GM19467 (cell line): ENCODE measurements at regions not wholly inside any gene's neighbourhood (a gene's known extent, or its start where the extent isn't known, plus 50 kb on each side); places are given as distances from the start of the nearest gene placed in this dataset.
"Not testable (repeated sequence)": the region's sequence is repeated elsewhere in the genome, so short reads cannot be mapped to it uniquely, and the experiment has no call there.

Source experiments
- ATAC-seq: cut with Tn5 transposase; IDR thresholded peaks from one replicate; pipeline ENCODE4 v1.9.1; 2021; ENCODE audit warnings: mild to moderate bottlenecking, moderate library complexity; ENCODE audit not compliant: unreplicated experiment

GRCh38 chr2:53131416-53131815, 636.2 kb upstream of the CHAC2 start:
- no peak for ATAC-seq

- ATAC-seq = no peak
Observed at GRCh38 chr2:53130441-53130943, 637.1 kb upstream of the CHAC2 start.

GRCh38 chr2:53129851-53130250, 637.8 kb upstream of the CHAC2 start:
- ATAC-seq = no peak

GRCh38 chr2:53127061-53127650, 640.4 kb upstream of the CHAC2 start:
- ATAC-seq = no peak

- ATAC-seq = no peak
Observed at GRCh38 chr2:53114991-53115390, 652.6 kb upstream of the CHAC2 start.

GRCh38 chr2:53114582-53114981, 653.0 kb upstream of the CHAC2 start:
- ATAC-seq = no peak

- ATAC-seq = not testable (repeated sequence)
Observed at GRCh38 chr2:53112408-53112807, 655.2 kb upstream of the CHAC2 start.

- no peak for ATAC-seq
Observed at GRCh38 chr2:53111406-53111805, 656.2 kb upstream of the CHAC2 start.

- ATAC-seq = no peak
Observed at GRCh38 chr2:53111004-53111403, 656.6 kb upstream of the CHAC2 start.

GRCh38 chr2:53108246-53108645, 659.4 kb upstream of the CHAC2 start:
- ATAC-seq = no peak

- ATAC-seq = no peak
Observed at GRCh38 chr2:53104263-53104662, 663.3 kb upstream of the CHAC2 start.

- no peak for ATAC-seq
Observed at GRCh38 chr2:53103679-53104078, 663.9 kb upstream of the CHAC2 start.

GRCh38 chr2:53098696-53099078, 668.9 kb upstream of the CHAC2 start:
- ATAC-seq = no peak

GRCh38 chr2:53096351-53096750, 671.3 kb upstream of the CHAC2 start:
- ATAC-seq = no peak

GRCh38 chr2:53095664-53096063, 671.9 kb upstream of the CHAC2 start:
- ATAC-seq = no peak

GRCh38 chr2:53095227-53095626, 672.4 kb upstream of the CHAC2 start:
- no peak for ATAC-seq

GRCh38 chr2:53093355-53093754, 674.2 kb upstream of the CHAC2 start:
- no peak for ATAC-seq

GRCh38 chr2:53091183-53091582, 676.4 kb upstream of the CHAC2 start:
- ATAC-seq = no peak

GRCh38 chr2:53087874-53088461, 679.6 kb upstream of the CHAC2 start:
- no peak for ATAC-seq

GRCh38 chr2:53087262-53087873, 680.2 kb upstream of the CHAC2 start:
- ATAC-seq = no peak

GRCh38 chr2:53077413-53077812, 690.2 kb upstream of the CHAC2 start:
- no peak for ATAC-seq

- no peak for ATAC-seq
Observed at GRCh38 chr2:53075760-53076159, 691.8 kb upstream of the CHAC2 start.
